VCaP (cell line): ENCODE measurements at regions not wholly inside any gene's neighbourhood (a gene's known extent, or its start where the extent isn't known, plus 50 kb on each side); places are given as distances from the start of the nearest gene placed in this dataset.

ENCODE experiments used
- H3K27ac ChIP-seq: fragments of 450-650 bp; 2 replicates; pipeline ENCODE4 v1.5.1; 2017
- TF ChIP-seq, protein P1 (sequence below): fragments of 450-650 bp; conservative IDR thresholded peaks from 2 replicates; pipeline ENCODE4 v1.5.1; 2017; ENCODE audit warnings: mild to moderate bottlenecking, moderate library complexity

DNA sequence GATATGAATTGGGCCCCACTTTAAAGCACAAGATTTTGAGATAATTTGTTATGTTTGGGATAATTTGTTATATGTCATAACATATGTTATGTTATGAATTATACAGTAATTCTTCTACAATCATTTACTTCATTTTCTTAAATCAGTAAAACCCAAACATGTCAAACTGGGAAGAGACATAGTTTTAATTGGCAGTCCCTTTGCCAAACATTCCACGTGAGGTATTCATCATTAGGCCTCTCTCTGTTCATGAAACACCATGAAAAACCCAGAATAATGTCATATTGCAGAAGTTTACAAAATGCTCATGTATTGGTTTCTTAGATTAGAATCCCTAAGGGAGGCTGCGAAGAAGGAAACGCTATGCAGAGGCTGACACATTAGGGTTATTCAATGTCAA, 89.4 kb upstream of the PDE10A start:
- TF ChIP-seq, protein P1, sequence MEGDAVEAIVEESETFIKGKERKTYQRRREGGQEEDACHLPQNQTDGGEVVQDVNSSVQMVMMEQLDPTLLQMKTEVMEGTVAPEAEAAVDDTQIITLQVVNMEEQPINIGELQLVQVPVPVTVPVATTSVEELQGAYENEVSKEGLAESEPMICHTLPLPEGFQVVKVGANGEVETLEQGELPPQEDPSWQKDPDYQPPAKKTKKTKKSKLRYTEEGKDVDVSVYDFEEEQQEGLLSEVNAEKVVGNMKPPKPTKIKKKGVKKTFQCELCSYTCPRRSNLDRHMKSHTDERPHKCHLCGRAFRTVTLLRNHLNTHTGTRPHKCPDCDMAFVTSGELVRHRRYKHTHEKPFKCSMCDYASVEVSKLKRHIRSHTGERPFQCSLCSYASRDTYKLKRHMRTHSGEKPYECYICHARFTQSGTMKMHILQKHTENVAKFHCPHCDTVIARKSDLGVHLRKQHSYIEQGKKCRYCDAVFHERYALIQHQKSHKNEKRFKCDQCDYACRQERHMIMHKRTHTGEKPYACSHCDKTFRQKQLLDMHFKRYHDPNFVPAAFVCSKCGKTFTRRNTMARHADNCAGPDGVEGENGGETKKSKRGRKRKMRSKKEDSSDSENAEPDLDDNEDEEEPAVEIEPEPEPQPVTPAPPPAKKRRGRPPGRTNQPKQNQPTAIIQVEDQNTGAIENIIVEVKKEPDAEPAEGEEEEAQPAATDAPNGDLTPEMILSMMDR = no peak

DNA sequence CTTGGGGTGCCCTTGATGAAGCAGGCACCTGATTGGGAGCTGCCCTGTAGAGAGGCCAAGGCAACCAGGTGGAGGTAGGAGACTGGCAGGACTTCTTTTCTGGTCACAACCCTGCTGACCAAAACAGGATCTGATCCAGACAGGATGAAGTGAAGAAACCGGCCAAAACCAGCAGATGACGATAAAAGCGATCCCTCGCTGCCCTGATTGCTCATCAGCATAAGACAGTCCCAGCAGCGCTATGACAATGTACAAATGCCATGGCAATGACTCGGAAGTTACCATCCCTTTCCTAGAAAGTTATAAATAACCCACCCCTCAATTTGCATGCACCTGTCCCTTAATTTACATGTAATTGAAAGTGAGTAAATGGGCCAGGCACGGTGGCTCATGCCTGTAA, 88.4 kb upstream of the PDE10A start:
- no peak overlapping the region for H3K27ac ChIP-seq
- TF ChIP-seq, protein P1 = no peak

More for the DNA sequence above, 89.4 kb upstream of the PDE10A start:
- H3K27ac ChIP-seq = no peak overlapping the region

DNA sequence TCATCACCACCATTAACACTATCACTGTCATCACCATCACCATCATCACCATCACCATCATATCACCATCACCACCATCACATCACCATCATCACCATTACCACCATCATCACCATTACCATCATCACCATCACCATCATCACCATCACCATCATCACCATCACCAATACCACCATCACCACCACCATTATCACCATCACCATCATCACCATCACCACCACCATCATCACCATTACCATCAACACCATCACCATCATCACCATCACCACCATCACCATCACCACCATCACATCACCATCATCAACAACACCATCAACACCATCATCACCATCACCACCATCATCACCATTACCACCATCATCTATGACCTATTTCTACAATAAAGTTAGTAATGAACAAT, 86.1 kb upstream of the PDE10A start:
- TF ChIP-seq, protein P1 = no peak
- H3K27ac ChIP-seq = no peak overlapping the region

DNA sequence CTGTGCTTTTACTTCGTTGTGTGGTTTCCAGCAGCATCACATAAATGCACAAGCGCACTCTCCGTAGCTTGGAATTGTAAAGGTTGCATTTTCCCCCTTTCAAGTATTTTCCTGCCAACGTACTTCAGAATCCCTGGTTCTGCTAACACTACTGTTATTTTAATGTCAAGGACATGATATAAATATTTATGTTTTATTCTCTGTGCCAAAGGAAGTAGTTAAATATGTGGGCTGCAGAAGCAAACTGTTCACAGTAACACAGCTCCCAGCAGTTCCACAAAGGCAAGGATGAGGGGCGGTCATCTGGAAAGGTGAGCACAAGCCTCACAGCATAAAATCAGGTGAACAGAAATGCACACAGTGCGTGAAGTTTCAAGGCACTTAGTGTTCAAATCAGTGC, 85.3 kb upstream of the PDE10A start:
- TF ChIP-seq, protein P1 = no peak

DNA sequence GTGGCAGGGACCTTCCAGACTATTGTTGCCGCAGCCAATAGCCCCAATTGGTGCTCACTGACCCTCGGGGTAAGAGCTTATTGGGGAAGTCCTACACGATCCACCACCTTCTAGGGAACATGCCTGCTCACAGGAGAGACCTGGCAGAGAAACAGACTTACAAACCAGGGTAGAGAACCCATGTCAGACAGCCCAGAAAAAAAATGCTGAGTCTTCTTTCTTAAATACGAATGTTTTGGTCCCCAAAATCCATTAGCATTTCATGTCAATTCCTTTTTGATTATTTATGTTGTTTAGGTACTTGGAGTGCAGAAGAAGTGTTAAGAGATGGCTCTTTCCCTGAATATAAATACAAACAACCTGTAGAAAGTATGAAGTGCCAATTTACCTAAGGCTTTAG, 84.9 kb upstream of the PDE10A start:
- TF ChIP-seq, protein P1 = no peak
- no peak overlapping the region for H3K27ac ChIP-seq

More for the DNA sequence above, 85.3 kb upstream of the PDE10A start:
- H3K27ac ChIP-seq = no peak overlapping the region

DNA sequence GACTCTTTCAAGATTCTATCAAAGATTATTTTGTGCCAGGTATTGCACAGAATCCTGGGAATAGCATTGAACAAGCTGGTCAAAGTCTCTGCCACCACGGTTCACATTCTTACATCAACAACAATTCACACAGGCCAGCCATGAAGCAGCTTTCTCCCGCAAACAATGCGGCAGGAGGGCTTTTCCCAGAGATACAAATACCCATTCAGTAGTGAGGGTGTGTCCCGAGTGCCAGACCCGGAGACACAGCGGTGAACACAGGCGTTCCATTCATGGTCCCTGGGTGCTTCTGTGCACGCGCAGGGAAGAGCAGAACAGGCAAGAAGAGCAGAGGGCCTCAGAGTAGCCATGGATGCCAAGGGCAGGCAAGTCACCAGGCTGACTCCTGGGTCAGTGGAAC, 83.3 kb upstream of the PDE10A start:
- TF ChIP-seq, protein P1 = no peak
- no peak overlapping the region for H3K27ac ChIP-seq

DNA sequence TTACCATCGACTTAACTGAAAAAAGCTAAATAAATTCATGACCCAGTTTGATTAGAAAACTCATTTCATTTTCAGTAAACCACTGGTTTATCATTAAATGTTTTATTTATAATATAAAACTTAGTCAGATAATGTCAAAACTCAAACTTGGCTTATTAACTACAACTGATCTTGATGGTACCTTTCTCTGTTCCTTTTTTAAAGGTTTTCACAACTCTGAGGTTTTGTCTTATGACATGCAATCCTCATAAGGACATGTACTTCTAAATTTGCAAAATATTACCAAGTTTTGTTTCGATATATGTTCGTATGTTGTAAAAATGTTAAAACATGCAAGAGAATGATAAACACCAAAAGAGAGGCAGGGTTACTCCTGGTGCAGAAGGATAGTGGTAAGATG, 82.5 kb upstream of the PDE10A start:
- no peak overlapping the region for H3K27ac ChIP-seq
- TF ChIP-seq, protein P1 = no peak
